HTR-8/SVneo (cell line): ENCODE measurements at regions not wholly inside any gene's neighbourhood (a gene's known extent, or its start where the extent isn't known, plus 50 kb on each side); places are given as distances from the start of the nearest gene placed in this dataset.

ENCODE experiments used
- DNase-seq: peaks from one replicate; pipeline ENCODE4 v3.0.0; 2011; ENCODE audit warnings: low spot score, mixed read lengths; ENCODE audit not compliant: insufficient read length
- FAIRE-seq: peaks from 2 replicates; lab custom pipeline; 2011; peaks lifted over from hg19 to GRCh38; lab: Jason Lieb, UNC

GRCh38 chr10:88120599-88121333 lies 257.3 kb downstream of the PTEN start:
- DNase-seq (no peak), FAIRE-seq (no peak)

- FAIRE-seq, result no peak
- DNase-seq, result no peak
Measured at GRCh38 chr10:88121361-88121760, 257.9 kb downstream of the PTEN start.

- FAIRE-seq (no peak), DNase-seq (no peak)
Measured at GRCh38 chr10:88122145-88122544, 258.7 kb downstream of the PTEN start.

GRCh38 chr10:88122576-88122975 lies 259.2 kb downstream of the PTEN start:
- no peak for DNase-seq
- no peak for FAIRE-seq

- no peak for FAIRE-seq
- DNase-seq, result no peak
Measured at GRCh38 chr10:88125766-88126165, 262.3 kb downstream of the PTEN start.

GRCh38 chr10:88126699-88127098 lies 263.3 kb downstream of the PTEN start:
- FAIRE-seq (no peak), DNase-seq (no peak)

GRCh38 chr10:88127269-88127668 lies 263.8 kb downstream of the PTEN start:
- FAIRE-seq (no peak), DNase-seq (no peak)

- no peak for FAIRE-seq
- DNase-seq, result no peak
Measured at GRCh38 chr10:88127766-88128165, 264.3 kb downstream of the PTEN start.

GRCh38 chr10:88129013-88129412 lies 265.6 kb downstream of the PTEN start:
- FAIRE-seq (no peak), DNase-seq (no peak)

GRCh38 chr10:88130912-88131311 lies 267.5 kb downstream of the PTEN start:
- DNase-seq (no peak), FAIRE-seq (no peak)

- DNase-seq (peak; percentile 25), FAIRE-seq (no peak)
Measured at GRCh38 chr10:88131511-88132139, 268.2 kb downstream of the PTEN start.

- no peak for DNase-seq
- FAIRE-seq, result no peak
Measured at GRCh38 chr10:88136712-88137111, 273.3 kb downstream of the PTEN start.

- FAIRE-seq (no peak), DNase-seq (no peak)
Measured at GRCh38 chr10:88138319-88138848, 275.0 kb downstream of the PTEN start.

- DNase-seq, result no peak
- peak; percentile 44 for FAIRE-seq
Measured at GRCh38 chr10:88147000-88147798, 283.8 kb downstream of the PTEN start.

GRCh38 chr10:88149906-88150305 lies 286.5 kb downstream of the PTEN start:
- FAIRE-seq (no peak), DNase-seq (no peak)

GRCh38 chr10:88150339-88150738 lies 286.9 kb downstream of the PTEN start:
- DNase-seq (no peak), FAIRE-seq (no peak)

GRCh38 chr10:88152728-88153133 lies 289.3 kb downstream of the PTEN start:
- DNase-seq, result peak; percentile 69
- FAIRE-seq, result no peak

GRCh38 chr10:88154596-88155250 lies 291.3 kb downstream of the PTEN start:
- no peak for DNase-seq
- no peak for FAIRE-seq

- no peak for DNase-seq
- no peak for FAIRE-seq
Measured at GRCh38 chr10:88156341-88156740, 292.9 kb downstream of the PTEN start.

GRCh38 chr10:88157981-88158465 lies 294.6 kb downstream of the PTEN start:
- peak; percentile 71 for DNase-seq
- peak; percentile 28 for FAIRE-seq
